SK-N-SH treated with all-trans-retinoic acid at 6 μM for 48 hours (cell line): ENCODE measurements at regions not wholly inside any gene's neighbourhood (a gene's known extent, or its start where the extent isn't known, plus 50 kb on each side); places are given as distances from the start of the nearest gene placed in this dataset.

ENCODE experiments used
- PPARA ChIP-seq: fragments of 250-450 bp; sonication (Bioruptor Pico); IDR thresholded peaks from 2 replicates; pipeline ENCODE4 v1.5.0; 2020; ENCODE audit warnings: mild to moderate bottlenecking, borderline replicate concordance
- TOX ChIP-seq: fragments of 250-450 bp; sonication (Bioruptor Pico); IDR thresholded peaks from 2 replicates; pipeline ENCODE4 v1.8.0; 2021; ENCODE audit warnings: mild to moderate bottlenecking, moderate library complexity, borderline replicate concordance
- ZFP3 ChIP-seq: fragments of 250-450 bp; sonication (Bioruptor Pico); IDR thresholded peaks from 2 replicates; pipeline ENCODE4 v1.5.0; 2020; ENCODE audit warnings: mild to moderate bottlenecking, moderate library complexity
- TF ChIP-seq, protein P1 (sequence below): fragments of 250-450 bp; sonication (Bioruptor Pico); IDR thresholded peaks from 2 replicates; pipeline ENCODE4 v1.8.0; 2020; ENCODE audit warnings: mild to moderate bottlenecking, moderate library complexity, borderline replicate concordance

DNA sequence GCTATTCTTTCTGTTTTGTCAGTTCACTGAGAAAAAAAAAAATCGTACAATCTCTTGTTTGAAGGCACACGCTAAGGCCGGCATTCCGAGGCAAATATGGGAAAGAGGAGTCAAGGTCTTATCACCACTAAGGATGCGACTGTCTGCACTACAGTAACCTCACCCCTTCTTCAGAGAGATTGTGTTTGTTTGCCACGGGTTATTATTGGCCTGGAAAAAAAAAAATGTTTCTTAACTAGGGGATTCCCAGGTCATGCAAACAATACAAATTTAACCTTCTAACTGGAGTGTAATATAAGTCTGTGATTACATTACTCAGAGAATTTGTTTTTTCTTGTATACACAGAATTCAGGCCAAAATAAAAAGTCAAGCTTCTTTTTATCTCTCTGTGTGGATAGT lies 168.3 kb downstream of the TMA16 start:
- no peak for TF ChIP-seq ZFP3
- TF ChIP-seq, protein P1, sequence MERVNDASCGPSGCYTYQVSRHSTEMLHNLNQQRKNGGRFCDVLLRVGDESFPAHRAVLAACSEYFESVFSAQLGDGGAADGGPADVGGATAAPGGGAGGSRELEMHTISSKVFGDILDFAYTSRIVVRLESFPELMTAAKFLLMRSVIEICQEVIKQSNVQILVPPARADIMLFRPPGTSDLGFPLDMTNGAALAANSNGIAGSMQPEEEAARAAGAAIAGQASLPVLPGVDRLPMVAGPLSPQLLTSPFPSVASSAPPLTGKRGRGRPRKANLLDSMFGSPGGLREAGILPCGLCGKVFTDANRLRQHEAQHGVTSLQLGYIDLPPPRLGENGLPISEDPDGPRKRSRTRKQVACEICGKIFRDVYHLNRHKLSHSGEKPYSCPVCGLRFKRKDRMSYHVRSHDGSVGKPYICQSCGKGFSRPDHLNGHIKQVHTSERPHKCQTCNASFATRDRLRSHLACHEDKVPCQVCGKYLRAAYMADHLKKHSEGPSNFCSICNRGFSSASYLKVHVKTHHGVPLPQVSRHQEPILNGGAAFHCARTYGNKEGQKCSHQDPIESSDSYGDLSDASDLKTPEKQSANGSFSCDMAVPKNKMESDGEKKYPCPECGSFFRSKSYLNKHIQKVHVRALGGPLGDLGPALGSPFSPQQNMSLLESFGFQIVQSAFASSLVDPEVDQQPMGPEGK (CRISPR knock-in tag) = no peak
- no peak for TF ChIP-seq TOX (CRISPR knock-in tag)
- no peak for TF ChIP-seq PPARA (CRISPR knock-in tag)
